Activated naive CD4-positive, alpha-beta T cell treated with anti-CD3 and anti-CD28 coated beads for 36 hours (primary cell): ENCODE measurements at regions not wholly inside any gene's neighbourhood (a gene's known extent, or its start where the extent isn't known, plus 50 kb on each side); places are given as distances from the start of the nearest gene placed in this dataset.
A peak's percentile ranks its signal among the peaks of the same experiment; 100 is the strongest.

Experiments used
- CTCF ChIA-PET: fragments of 350-600 bp; sonication (Branson Sonifier 250); formaldehyde crosslinking; loops from one replicate; lab custom pipeline; 2021; ENCODE audit warnings: antibody characterized with exemption; lab: Charles Lee
- DNase-seq: peaks from one replicate; pipeline ENCODE4 v3.0.0-alpha.2; 2020
- H3K27ac Mint-ChIP-seq: one replicate; pipeline ENCODE4 v1.8.0; 2021; ENCODE audit warnings: mild to moderate bottlenecking, mixed read lengths
- H3K27me3 Mint-ChIP-seq: one replicate; pipeline ENCODE4 v1.8.0; 2021; ENCODE audit warnings: low read depth, mixed read lengths
- H3K36me3 Mint-ChIP-seq: one replicate; pipeline ENCODE4 v1.8.0; 2021; ENCODE audit warnings: low read depth, mixed read lengths
- H3K4me1 Mint-ChIP-seq: one replicate; pipeline ENCODE4 v1.8.0; 2021; ENCODE audit warnings: low read depth, mixed read lengths
- H3K4me3 Mint-ChIP-seq: one replicate; pipeline ENCODE4 v1.8.0; 2021; ENCODE audit warnings: mild to moderate bottlenecking, moderate library complexity, mixed read lengths
- H3K9me3 Mint-ChIP-seq: one replicate; pipeline ENCODE4 v1.8.0; 2021; ENCODE audit warnings: mixed read lengths
- intact Hi-C: fragments of 100-400 bp; cut with micrococcal nuclease; formaldehyde crosslinking; loops from one replicate; pipeline ENCODE4 v1.15.1; 2023

DNA sequence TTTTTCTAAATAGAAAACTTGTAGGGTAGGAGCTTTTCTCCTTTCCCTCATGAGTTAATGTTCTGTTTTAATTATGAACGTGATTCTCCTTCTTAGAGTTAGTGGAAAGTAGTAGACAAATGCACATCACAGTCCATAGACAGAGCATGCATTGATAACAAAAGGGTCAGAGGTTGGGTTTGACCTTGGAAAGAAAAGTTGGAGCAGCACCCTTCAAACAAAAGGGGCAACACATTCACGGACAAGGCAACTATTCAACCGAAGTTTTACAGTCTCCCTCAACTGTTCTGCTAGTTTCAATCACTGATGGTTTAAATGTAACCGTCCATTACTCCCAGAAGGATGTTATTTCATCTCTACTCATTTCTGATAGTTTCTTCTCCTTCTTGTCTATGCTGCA, 103.4 kb upstream of the MAOA start:
- H3K27ac Mint-ChIP-seq: no peak overlapping the region
- no peak for DNase-seq
- CTCF ChIA-PET: no interaction called here
- H3K27me3 Mint-ChIP-seq: no peaks in the 10 kb centered on the region
- H3K4me1 Mint-ChIP-seq: no peaks in the 10 kb centered on the region
- H3K4me3 Mint-ChIP-seq: no peak overlapping the region
- intact Hi-C loops: loop anchor here (10.0 kb wide), 2 partner anchors 858 to 1998 kb away; no protein-coding TSS in a partner anchor
- H3K36me3 Mint-ChIP-seq: no peaks in the 10 kb centered on the region
- no peaks in the 10 kb centered on the region for H3K9me3 Mint-ChIP-seq

DNA sequence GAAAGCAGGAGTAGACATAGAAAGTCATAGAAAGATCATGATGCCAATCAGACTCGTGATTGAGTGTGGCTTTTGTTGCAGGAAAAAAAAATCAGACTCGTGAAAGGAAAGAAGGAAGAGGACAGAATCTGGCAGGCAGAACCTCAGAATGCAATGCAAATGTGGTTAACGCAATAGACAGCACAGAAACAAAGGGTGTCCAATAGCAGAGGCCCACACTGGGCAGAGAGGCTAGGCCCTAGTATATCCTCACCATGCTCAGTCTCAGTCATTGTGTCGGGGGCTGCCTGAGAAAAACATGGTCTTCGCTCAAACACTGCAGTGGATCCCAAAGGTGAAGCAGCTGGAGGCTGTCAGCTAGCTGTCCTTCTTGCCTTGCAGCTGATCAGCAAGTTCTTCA, 102.8 kb upstream of the MAOA start:
- Mint-ChIP-seq H3K9me3 (no peaks in the 10 kb centered on the region), H3K27ac (no peak overlapping the region), H3K36me3 (no peaks in the 10 kb centered on the region), H3K4me1 (no peaks in the 10 kb centered on the region), H3K4me3 (no peak overlapping the region), H3K27me3 (no peaks in the 10 kb centered on the region)
- intact Hi-C loops: loop anchor here (10.0 kb wide), 2 partner anchors 858 to 1998 kb away; no protein-coding TSS in a partner anchor
- CTCF ChIA-PET: no interaction called here
- no peak for DNase-seq

DNA sequence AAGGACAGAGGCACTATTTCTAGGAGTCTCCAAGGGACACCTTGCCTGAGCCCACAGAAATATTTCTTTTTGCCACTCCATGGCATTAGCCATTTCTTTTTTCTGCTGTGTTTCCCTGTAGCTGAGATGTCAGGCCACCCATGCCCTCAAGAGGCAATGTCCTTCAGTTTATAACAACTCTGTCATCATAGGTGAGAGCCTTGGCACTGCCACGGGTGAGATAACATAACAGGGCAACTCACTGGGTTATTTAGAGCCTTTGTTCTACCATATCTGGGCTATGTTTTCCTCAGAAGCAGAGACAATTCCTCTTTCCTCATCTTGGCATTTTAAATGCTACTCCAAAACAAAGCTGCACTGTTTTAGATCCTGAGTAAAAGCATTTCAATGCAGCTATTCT, 99.9 kb upstream of the MAOA start:
- Mint-ChIP-seq H3K9me3 (no peaks in the 10 kb centered on the region), H3K27me3 (no peaks in the 10 kb centered on the region), H3K4me3 (no peak overlapping the region), H3K36me3 (no peaks in the 10 kb centered on the region), H3K27ac (no peak overlapping the region), H3K4me1 (no peaks in the 10 kb centered on the region)
- CTCF ChIA-PET: interaction anchor here (0.6 to 2.4 kb wide), 3 partner anchors 192 to 207 kb away, joined by 3 to 17 read pairs (median 3); no protein-coding TSS in a partner anchor
- DNase-seq: no peak
- intact Hi-C loops: loop anchor here (2.0 to 10.0 kb wide), 5 partner anchors 686 to 2001 kb away; no protein-coding TSS in a partner anchor

DNA sequence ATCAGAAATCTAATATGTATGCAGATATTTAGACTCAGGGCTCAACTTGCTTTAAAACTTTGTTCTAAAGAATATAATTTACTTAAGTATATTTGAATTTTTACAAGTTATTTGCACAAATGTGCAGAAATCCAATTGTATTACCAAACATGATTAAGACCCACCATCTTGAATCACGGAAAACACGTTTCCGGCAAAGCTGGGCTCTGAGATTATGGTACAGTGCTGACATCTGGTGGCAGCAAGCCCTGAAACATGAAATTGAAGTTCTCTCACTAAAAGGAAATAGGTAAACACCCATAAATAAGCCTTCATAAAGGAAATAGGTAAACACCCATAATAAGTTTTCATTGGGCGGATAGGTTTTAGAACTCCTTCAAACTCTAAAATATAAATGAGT, 98.3 kb upstream of the MAOA start:
- peak; percentile 72 for DNase-seq
- Mint-ChIP-seq H3K27ac (no peak overlapping the region), H3K36me3 (no peaks in the 10 kb centered on the region), H3K4me3 (no peak overlapping the region), H3K9me3 (no peaks in the 10 kb centered on the region), H3K4me1 (no peaks in the 10 kb centered on the region), H3K27me3 (no peaks in the 10 kb centered on the region)
- intact Hi-C loops: loop anchor here (1.0 to 10.0 kb wide), 6 partner anchors 208 to 2003 kb away; no protein-coding TSS in a partner anchor
- CTCF ChIA-PET: interaction anchor here (2.4 kb wide), 1 partner anchor 209 kb away, joined by 17 read pairs; no protein-coding TSS in a partner anchor

DNA sequence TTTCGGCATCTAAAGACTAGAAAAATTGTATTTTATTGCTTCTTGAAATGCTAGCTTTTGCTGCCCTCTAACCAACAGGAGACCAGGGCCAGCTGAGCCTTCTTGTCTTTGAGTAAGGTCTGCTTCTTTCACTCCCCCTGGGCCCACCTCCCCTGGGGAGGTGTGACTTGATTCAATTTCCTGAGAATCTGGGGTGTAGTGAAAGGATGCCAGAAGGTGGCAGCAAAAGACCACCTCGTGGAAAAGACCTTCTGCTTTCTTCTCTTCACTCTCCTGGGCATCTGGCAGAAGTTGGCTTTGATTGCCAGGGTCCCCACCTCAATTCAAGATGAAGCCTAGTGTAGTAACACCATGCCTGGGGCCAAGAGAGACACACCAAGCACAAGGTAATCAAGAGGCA, 96.5 kb upstream of the MAOA start:
- intact Hi-C loops: loop anchor here (1.0 to 10.0 kb wide), 5 partner anchors 191 to 2005 kb away; no protein-coding TSS in a partner anchor
- H3K4me1 Mint-ChIP-seq: no peaks in the 10 kb centered on the region
- no peak overlapping the region for H3K27ac Mint-ChIP-seq
- no peaks in the 10 kb centered on the region for H3K36me3 Mint-ChIP-seq
- DNase-seq: peak; percentile 46
- no peaks in the 10 kb centered on the region for H3K9me3 Mint-ChIP-seq
- H3K4me3 Mint-ChIP-seq: no peak overlapping the region
- H3K27me3 Mint-ChIP-seq: no peaks in the 10 kb centered on the region
- CTCF ChIA-PET: interaction anchor here (0.7 to 2.2 kb wide), 6 partner anchors 191 to 1761 kb away, joined by 3 to 7 read pairs (median 4); no protein-coding TSS in a partner anchor

DNA sequence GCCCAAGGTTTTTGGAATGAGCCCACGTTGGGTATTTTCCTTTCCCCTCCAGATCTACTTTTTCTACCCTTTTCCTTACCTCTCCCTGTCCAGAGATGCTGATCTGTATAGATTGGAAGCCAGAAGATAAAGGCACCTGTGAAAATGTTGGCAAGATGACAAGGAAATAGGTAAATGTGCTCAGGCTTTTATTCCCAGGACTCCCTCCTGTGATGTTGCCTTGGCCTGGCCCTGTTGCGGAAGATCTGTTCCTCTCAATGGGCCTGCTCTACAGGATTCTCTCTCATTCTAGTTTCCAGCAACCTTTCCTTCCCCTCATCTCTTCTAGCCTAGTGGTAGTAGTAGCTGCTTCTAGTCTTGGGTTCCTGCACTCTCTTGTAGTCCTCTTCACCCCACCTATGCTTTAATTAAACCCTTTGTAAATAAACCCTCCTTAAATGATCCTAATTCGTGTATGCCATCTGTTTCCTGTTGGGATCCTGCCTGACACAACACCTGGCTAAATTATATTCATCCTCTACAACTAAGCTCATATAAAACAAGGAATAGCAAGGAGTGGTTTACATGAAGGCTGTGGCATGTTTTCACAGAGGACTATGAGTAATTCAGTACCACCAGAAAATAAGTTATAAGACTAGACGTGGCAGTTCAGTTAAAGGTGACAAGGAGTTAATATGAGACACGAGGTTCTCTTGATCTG, 95.7 kb upstream of the MAOA start:
- Mint-ChIP-seq H3K9me3 (no peaks in the 10 kb centered on the region), H3K4me3 (no peak overlapping the region), H3K27me3 (no peaks in the 10 kb centered on the region), H3K4me1 (no peaks in the 10 kb centered on the region), H3K27ac (no peak overlapping the region), H3K36me3 (no peaks in the 10 kb centered on the region)
- DNase-seq: no peak
- CTCF ChIA-PET: interaction anchor here (2.2 kb wide), 1 partner anchor 193 kb away, joined by 7 read pairs; no protein-coding TSS in a partner anchor
- intact Hi-C loops: no loop called here

DNA sequence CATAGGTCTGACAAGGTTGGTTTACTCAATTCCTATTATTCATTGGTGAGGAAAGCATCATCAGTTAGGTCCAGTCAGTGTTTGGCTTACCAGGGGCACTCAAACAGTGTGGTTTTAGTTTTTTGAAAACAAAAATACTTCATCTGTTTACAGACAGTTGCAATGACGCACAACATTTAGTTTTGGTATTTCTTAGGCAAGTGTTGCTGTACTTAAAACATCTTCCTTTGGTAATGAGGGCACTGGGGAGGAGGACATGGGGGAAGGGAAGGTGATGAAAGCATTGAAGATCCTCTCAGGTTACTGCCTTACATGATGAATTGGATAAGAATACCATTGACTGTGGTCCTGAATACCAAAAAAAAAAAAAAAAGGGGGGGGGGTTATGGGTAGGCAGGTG, 93.7 kb upstream of the MAOA start:
- Mint-ChIP-seq H3K27ac (no peak overlapping the region), H3K4me3 (no peak overlapping the region), H3K4me1 (no peaks in the 10 kb centered on the region), H3K36me3 (no peaks in the 10 kb centered on the region), H3K9me3 (no peaks in the 10 kb centered on the region), H3K27me3 (no peaks in the 10 kb centered on the region)
- intact Hi-C loops: no loop called here
- CTCF ChIA-PET: no interaction called here
- no peak for DNase-seq

DNA sequence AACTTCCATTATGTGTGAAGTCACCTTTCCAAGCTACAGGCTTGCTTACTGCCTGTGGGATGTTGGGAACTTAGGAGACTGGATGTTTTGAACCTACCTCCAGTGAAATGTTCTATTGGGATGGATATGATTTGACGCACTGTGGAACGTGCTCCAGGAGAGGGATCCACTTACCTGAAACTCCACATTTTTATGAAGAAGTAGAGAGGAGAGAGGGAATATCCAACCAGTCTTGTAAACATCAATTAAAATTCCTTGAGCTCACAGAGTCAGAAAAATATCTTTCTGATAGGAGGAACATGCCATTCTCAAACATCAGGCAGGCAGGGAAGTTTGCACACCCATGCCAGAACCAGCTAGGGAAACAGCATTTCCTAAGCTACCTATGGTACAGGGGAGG, 91.1 kb upstream of the MAOA start:
- CTCF ChIA-PET: interaction anchor here (1.0 kb wide), 1 partner anchor 186 kb away, joined by 3 read pairs; no protein-coding TSS in a partner anchor
- no peaks in the 10 kb centered on the region for H3K4me1 Mint-ChIP-seq
- no peaks in the 10 kb centered on the region for H3K36me3 Mint-ChIP-seq
- no peak overlapping the region for H3K4me3 Mint-ChIP-seq
- intact Hi-C loops: no loop called here
- no peaks in the 10 kb centered on the region for H3K27me3 Mint-ChIP-seq
- H3K9me3 Mint-ChIP-seq: no peaks in the 10 kb centered on the region
- DNase-seq: no peak
- H3K27ac Mint-ChIP-seq: no peak overlapping the region

DNA sequence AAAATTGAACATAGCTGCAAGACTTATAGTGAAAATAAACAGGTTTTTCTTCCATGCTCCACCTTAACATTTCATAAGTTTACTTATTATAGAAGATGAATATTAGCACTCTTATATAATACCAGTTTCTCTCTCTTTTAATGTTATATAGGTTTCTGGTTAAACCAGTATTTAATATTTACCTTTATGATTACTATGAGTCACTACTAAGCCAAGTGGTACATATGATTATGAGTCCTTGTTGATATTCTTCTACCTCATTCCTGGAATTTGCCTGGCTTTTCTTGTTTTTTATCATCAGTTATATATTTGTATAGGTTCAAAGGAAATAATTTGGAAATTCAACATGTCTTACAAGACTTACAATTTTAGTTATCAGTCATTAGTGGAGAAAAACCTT, 89.9 kb upstream of the MAOA start:
- CTCF ChIA-PET: no interaction called here

DNA sequence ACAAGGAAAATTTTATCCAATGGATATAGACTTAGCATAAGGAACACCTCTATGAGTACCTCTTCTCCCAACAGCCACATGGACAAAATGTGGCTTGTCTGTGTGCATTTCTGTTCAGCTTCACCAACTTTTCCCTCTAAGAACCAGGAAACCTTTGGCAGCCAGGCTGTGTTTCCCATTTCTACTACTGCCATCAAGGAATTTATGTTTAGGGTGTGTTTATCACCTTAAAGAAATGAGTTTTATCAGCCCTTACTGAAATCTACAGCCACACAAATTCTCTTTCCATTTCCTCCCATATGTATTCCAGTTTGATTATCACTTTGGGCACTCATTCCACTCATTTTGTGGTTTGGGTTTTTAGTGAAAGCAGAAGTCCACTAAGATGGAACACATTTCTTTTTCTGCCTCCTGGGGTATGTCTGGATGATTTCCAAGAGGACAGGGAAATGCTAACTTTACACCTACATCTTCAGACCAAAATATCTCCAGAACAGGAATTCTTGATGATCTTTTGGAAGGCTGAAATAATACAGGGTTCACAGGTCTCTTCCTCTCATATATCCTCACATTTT, 82.6 kb upstream of the MAOA start:
- no peak for DNase-seq
- Mint-ChIP-seq H3K27me3 (peaks cover 4% of the 10 kb centered on the region), H3K27ac (no peak overlapping the region), H3K4me3 (no peak overlapping the region), H3K9me3 (no peaks in the 10 kb centered on the region), H3K4me1 (no peaks in the 10 kb centered on the region), H3K36me3 (no peaks in the 10 kb centered on the region)
- CTCF ChIA-PET: no interaction called here
- intact Hi-C loops: no loop called here

More for the DNA sequence above, 89.9 kb upstream of the MAOA start:
- H3K9me3 Mint-ChIP-seq: no peaks in the 10 kb centered on the region
- no peak for DNase-seq
- no peak overlapping the region for H3K27ac Mint-ChIP-seq
- H3K4me3 Mint-ChIP-seq: no peak overlapping the region
- intact Hi-C loops: no loop called here
- no peaks in the 10 kb centered on the region for H3K27me3 Mint-ChIP-seq
- H3K36me3 Mint-ChIP-seq: no peaks in the 10 kb centered on the region
- H3K4me1 Mint-ChIP-seq: no peaks in the 10 kb centered on the region

DNA sequence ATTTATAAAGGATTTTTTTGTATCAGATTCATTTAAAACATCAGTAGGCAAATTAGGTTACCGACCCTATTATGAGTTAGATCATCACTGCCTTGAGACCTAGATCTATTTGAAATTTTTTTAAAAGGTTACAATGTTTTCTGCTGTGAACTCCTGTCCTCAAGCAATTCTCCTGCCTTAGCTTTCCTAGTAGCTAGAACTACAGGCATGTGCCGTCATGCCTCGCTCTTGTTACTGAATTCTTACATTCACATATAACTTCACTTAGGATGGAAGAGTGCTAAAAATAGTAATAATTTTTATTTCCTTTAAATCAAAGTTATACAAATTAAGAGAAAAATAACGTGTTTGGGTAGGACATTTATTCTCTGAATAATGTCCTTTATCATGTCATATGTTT, 75.5 kb upstream of the MAOA start:
- DNase-seq: no peak
- intact Hi-C loops: no loop called here
- Mint-ChIP-seq H3K27me3 (peaks cover 4% of the 10 kb centered on the region), H3K4me3 (no peak overlapping the region), H3K27ac (no peak overlapping the region), H3K36me3 (no peaks in the 10 kb centered on the region), H3K9me3 (no peaks in the 10 kb centered on the region), H3K4me1 (no peaks in the 10 kb centered on the region)
- CTCF ChIA-PET: no interaction called here

DNA sequence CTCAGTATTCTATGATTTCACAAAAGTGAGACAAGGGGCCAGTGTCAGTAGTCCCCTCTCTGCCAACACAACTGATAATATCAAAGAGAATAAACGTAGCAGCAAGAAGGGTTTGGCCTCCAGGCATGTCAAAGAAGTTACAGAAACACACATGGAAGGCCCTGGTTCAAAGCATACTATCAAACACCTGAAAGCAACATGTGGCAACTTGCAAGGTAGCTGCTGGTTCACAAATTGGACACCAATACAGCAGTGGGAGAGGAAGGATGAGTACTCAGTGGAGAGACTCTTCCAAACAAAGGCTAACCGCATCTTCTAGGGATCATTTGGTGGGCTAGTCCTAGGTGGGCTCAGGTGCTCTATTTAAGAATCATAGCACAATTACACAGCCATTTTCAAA, 74.9 kb upstream of the MAOA start:
- CTCF ChIA-PET: no interaction called here
- DNase-seq: no peak
- intact Hi-C loops: no loop called here
- Mint-ChIP-seq H3K36me3 (no peaks in the 10 kb centered on the region), H3K9me3 (no peaks in the 10 kb centered on the region), H3K27me3 (peaks cover 4% of the 10 kb centered on the region), H3K4me1 (no peaks in the 10 kb centered on the region), H3K4me3 (no peak overlapping the region), H3K27ac (no peak overlapping the region)
